ENCODE measurements at regions not wholly inside any gene's neighbourhood (a gene's known extent, or its start where the extent isn't known, plus 50 kb on each side); places are given as distances from the start of the nearest gene placed in this dataset.

GRCh38 chr18:72174972-72175649 is 369.0 kb downstream of the CBLN2 start:
- no peak for DNase-seq (ENCODE audit: low spot score)
- TF ChIP-seq CTCF (IDR thresholded peaks at IDR 0.05; ENCODE audit: extremely low read depth, insufficient read depth, missing control alignments): no peak
- in situ Hi-C loops (cut with MboI; ENCODE audit: low pct_unique_long_range_greater_than_20kb, low sequenced_read_pairs, unreplicated experiment): no loop called here

- TF ChIP-seq CTCF (IDR thresholded peaks at IDR 0.05; ENCODE audit: extremely low read depth, insufficient read depth, missing control alignments): no peak
- in situ Hi-C loops (cut with MboI; ENCODE audit: low pct_unique_long_range_greater_than_20kb, low sequenced_read_pairs, unreplicated experiment): no loop called here
- DNase-seq (ENCODE audit: low spot score): no peak
Observed at GRCh38 chr18:72171596-72171995, 372.5 kb downstream of the CBLN2 start.

GRCh38 chr18:72161691-72162090 is 382.5 kb downstream of the CBLN2 start:
- in situ Hi-C loops (cut with MboI; ENCODE audit: low pct_unique_long_range_greater_than_20kb, low sequenced_read_pairs, unreplicated experiment): no loop called here
- DNase-seq (ENCODE audit: low spot score): no peak
- no peak for TF ChIP-seq CTCF (IDR thresholded peaks at IDR 0.05; ENCODE audit: extremely low read depth, insufficient read depth, missing control alignments)

- DNase-seq (ENCODE audit: low spot score): no peak
- in situ Hi-C loops (cut with MboI; ENCODE audit: low pct_unique_long_range_greater_than_20kb, low sequenced_read_pairs, unreplicated experiment): no loop called here
- no peak for TF ChIP-seq CTCF (IDR thresholded peaks at IDR 0.05; ENCODE audit: extremely low read depth, insufficient read depth, missing control alignments)
Observed at GRCh38 chr18:72160510-72161445, 383.4 kb downstream of the CBLN2 start.

GRCh38 chr18:72155327-72155726 is 388.8 kb downstream of the CBLN2 start:
- in situ Hi-C loops (cut with MboI; ENCODE audit: low pct_unique_long_range_greater_than_20kb, low sequenced_read_pairs, unreplicated experiment): no loop called here
- no peak for DNase-seq (ENCODE audit: low spot score)
- TF ChIP-seq CTCF (IDR thresholded peaks at IDR 0.05; ENCODE audit: extremely low read depth, insufficient read depth, missing control alignments): no peak

GRCh38 chr18:72154926-72155325 is 389.2 kb downstream of the CBLN2 start:
- DNase-seq (ENCODE audit: low spot score): no peak
- TF ChIP-seq CTCF (IDR thresholded peaks at IDR 0.05; ENCODE audit: extremely low read depth, insufficient read depth, missing control alignments): no peak
- in situ Hi-C loops (cut with MboI; ENCODE audit: low pct_unique_long_range_greater_than_20kb, low sequenced_read_pairs, unreplicated experiment): no loop called here
